H1 (cell line): ENCODE measurements at regions not wholly inside any gene's neighbourhood (a gene's known extent, or its start where the extent isn't known, plus 50 kb on each side); places are given as distances from the start of the nearest gene placed in this dataset.

Experiments
- RAD21 ChIP-seq, 2 experiments: IDR thresholded peaks in 1 of 2; conservative IDR thresholded peaks in 1 of 2; 2 replicates each; pipeline ENCODE4 v1.6.1; 2011; ENCODE audit warnings: low read depth in 2 of 2, low read length in 2 of 2, improper control_type of control experiment in 1 of 2, inconsistent platforms in 1 of 2, mild to moderate bottlenecking in 1 of 2, moderate library complexity in 1 of 2
- TF ChIP-seq, protein P1 (sequence below): fragments of 300-600 bp; sonication (generic); IDR thresholded peaks from 2 replicates; pipeline ENCODE4 v1.7.1; 2012; ENCODE audit warnings: low read length, moderate library complexity, mild to moderate bottlenecking, inconsistent platforms; ENCODE audit not compliant: insufficient replicate concordance

DNA sequence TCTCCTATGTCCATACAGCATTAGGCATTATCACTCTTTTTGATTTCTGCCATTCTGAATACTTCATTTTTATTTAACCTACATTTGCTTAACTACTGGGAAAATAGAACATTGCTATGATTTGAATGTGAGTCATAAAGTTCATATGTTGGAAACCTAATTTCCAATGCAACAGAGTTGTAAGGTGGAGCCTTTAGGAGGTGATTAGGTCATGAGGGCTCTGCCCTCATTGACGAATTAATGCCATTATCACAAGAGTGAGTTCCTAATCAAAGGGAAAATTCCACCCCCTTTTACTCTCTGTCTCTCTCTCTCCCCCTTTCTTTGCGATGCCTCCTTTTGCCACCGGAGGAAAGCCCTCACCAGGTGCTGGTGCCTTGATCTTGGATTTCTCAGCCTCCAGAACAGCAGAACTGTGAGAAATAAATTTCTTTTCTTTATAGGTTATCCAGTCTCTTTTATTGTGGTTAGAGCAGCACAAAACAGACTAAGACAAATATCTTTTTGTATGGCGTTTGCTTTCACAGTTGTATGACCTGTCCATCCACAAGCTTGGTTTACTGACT, 180.1 kb upstream of the ARID2 start (continued):
- TF ChIP-seq, protein P1, sequence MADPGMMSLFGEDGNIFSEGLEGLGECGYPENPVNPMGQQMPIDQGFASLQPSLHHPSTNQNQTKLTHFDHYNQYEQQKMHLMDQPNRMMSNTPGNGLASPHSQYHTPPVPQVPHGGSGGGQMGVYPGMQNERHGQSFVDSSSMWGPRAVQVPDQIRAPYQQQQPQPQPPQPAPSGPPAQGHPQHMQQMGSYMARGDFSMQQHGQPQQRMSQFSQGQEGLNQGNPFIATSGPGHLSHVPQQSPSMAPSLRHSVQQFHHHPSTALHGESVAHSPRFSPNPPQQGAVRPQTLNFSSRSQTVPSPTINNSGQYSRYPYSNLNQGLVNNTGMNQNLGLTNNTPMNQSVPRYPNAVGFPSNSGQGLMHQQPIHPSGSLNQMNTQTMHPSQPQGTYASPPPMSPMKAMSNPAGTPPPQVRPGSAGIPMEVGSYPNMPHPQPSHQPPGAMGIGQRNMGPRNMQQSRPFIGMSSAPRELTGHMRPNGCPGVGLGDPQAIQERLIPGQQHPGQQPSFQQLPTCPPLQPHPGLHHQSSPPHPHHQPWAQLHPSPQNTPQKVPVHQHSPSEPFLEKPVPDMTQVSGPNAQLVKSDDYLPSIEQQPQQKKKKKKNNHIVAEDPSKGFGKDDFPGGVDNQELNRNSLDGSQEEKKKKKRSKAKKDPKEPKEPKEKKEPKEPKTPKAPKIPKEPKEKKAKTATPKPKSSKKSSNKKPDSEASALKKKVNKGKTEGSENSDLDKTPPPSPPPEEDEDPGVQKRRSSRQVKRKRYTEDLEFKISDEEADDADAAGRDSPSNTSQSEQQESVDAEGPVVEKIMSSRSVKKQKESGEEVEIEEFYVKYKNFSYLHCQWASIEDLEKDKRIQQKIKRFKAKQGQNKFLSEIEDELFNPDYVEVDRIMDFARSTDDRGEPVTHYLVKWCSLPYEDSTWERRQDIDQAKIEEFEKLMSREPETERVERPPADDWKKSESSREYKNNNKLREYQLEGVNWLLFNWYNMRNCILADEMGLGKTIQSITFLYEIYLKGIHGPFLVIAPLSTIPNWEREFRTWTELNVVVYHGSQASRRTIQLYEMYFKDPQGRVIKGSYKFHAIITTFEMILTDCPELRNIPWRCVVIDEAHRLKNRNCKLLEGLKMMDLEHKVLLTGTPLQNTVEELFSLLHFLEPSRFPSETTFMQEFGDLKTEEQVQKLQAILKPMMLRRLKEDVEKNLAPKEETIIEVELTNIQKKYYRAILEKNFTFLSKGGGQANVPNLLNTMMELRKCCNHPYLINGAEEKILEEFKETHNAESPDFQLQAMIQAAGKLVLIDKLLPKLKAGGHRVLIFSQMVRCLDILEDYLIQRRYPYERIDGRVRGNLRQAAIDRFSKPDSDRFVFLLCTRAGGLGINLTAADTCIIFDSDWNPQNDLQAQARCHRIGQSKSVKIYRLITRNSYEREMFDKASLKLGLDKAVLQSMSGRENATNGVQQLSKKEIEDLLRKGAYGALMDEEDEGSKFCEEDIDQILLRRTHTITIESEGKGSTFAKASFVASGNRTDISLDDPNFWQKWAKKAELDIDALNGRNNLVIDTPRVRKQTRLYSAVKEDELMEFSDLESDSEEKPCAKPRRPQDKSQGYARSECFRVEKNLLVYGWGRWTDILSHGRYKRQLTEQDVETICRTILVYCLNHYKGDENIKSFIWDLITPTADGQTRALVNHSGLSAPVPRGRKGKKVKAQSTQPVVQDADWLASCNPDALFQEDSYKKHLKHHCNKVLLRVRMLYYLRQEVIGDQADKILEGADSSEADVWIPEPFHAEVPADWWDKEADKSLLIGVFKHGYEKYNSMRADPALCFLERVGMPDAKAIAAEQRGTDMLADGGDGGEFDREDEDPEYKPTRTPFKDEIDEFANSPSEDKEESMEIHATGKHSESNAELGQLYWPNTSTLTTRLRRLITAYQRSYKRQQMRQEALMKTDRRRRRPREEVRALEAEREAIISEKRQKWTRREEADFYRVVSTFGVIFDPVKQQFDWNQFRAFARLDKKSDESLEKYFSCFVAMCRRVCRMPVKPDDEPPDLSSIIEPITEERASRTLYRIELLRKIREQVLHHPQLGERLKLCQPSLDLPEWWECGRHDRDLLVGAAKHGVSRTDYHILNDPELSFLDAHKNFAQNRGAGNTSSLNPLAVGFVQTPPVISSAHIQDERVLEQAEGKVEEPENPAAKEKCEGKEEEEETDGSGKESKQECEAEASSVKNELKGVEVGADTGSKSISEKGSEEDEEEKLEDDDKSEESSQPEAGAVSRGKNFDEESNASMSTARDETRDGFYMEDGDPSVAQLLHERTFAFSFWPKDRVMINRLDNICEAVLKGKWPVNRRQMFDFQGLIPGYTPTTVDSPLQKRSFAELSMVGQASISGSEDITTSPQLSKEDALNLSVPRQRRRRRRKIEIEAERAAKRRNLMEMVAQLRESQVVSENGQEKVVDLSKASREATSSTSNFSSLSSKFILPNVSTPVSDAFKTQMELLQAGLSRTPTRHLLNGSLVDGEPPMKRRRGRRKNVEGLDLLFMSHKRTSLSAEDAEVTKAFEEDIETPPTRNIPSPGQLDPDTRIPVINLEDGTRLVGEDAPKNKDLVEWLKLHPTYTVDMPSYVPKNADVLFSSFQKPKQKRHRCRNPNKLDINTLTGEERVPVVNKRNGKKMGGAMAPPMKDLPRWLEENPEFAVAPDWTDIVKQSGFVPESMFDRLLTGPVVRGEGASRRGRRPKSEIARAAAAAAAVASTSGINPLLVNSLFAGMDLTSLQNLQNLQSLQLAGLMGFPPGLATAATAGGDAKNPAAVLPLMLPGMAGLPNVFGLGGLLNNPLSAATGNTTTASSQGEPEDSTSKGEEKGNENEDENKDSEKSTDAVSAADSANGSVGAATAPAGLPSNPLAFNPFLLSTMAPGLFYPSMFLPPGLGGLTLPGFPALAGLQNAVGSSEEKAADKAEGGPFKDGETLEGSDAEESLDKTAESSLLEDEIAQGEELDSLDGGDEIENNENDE, result no peak
- TF ChIP-seq RAD21 (IDR thresholded peaks at IDR 0.05 in 1 of 2, conservative IDR thresholded peaks at IDR 0.05 in 1 of 2; ENCODE audit: low read depth in 2 of 2, low read length in 2 of 2), result peak; percentile 16 to 31; a peak in 2 of 4 replicates
